ENCODE measurements at regions not wholly inside any gene's neighbourhood (a gene's known extent, or its start where the extent isn't known, plus 50 kb on each side); places are given as distances from the start of the nearest gene placed in this dataset.

- no peaks in the 10 kb centered on the region for H3K27me3 ChIP-seq (ENCODE audit: control insufficient read depth in 2 of 2, insufficient read depth in 2 of 2, low read length in 2 of 2)
- ChIA-PET POLR2A (no interaction called here), CTCF (no interaction called here)
- DNase-seq (no peak), ATAC-seq (no peak)
- Mint-ChIP-seq H3K27me3 (peaks cover 0 to 33% (median 9%) of the 10 kb centered on the region in 5 donors), H3K4me1 (peaks cover 0 to 8% (median 0%) of the 10 kb centered on the region in 7 donors), H3K27ac (peak overlapping the region in 1 of 9 donors; percentile 20), H3K36me3 (peaks cover 0 to 4% (median 0%) of the 10 kb centered on the region in 5 donors), H3K9me3 (peaks cover 3 to 24% (median 13%) of the 10 kb centered on the region in 11 donors), H3K4me3 (no peak overlapping the region)
- no peak overlapping the region for H3K27ac ChIP-seq (ENCODE audit: low read depth, low read length)
- no peaks in the 10 kb centered on the region for H3K36me3 ChIP-seq (ENCODE audit: control insufficient read depth in 2 of 3, insufficient read depth in 3 of 3, low read length in 3 of 3)
- H3K4me3 ChIP-seq (ENCODE audit: low read length): no peak overlapping the region
- intact Hi-C loops (cut with micrococcal nuclease): no loop called here
- no peaks in the 10 kb centered on the region for H3K4me1 ChIP-seq (ENCODE audit: control insufficient read depth in 2 of 2, insufficient read depth in 2 of 2, low read length in 2 of 2)
- peaks cover 0 to 3% (median 0%) of the 10 kb centered on the region in 3 experiments for H3K9me3 ChIP-seq (ENCODE audit: control insufficient read depth in 2 of 3, low read length in 3 of 3)
These were observed 851.6 kb upstream of the SALL3 start for GRCh38 chr18:78128004-78128403.

- Histone ChIP-seq H3K36me3 (ENCODE audit: control insufficient read depth in 2 of 3, insufficient read depth in 3 of 3, low read length in 3 of 3) (no peaks in the 10 kb centered on the region), H3K27me3 (ENCODE audit: control insufficient read depth in 2 of 2, insufficient read depth in 2 of 2, low read length in 2 of 2) (no peaks in the 10 kb centered on the region), H3K9me3 (ENCODE audit: control insufficient read depth in 2 of 3, low read length in 3 of 3) (peaks cover 0 to 3% (median 0%) of the 10 kb centered on the region in 3 experiments), H3K4me1 (ENCODE audit: control insufficient read depth in 2 of 2, insufficient read depth in 2 of 2, low read length in 2 of 2) (no peaks in the 10 kb centered on the region), H3K27ac (ENCODE audit: low read depth, low read length) (no peak overlapping the region), H3K4me3 (ENCODE audit: low read length) (no peak overlapping the region)
- H3K36me3 Mint-ChIP-seq: peaks cover 0 to 4% (median 0%) of the 10 kb centered on the region in 5 donors
- no peak for ATAC-seq
- peaks cover 0 to 33% (median 9%) of the 10 kb centered on the region in 5 donors for H3K27me3 Mint-ChIP-seq
- no peak for DNase-seq
- H3K4me3 Mint-ChIP-seq: no peak overlapping the region
- H3K4me1 Mint-ChIP-seq: peaks cover 0 to 8% (median 0%) of the 10 kb centered on the region in 7 donors
- H3K27ac Mint-ChIP-seq: no peak overlapping the region
- peaks cover 3 to 24% (median 13%) of the 10 kb centered on the region in 11 donors for H3K9me3 Mint-ChIP-seq
- ChIA-PET POLR2A (no interaction called here), CTCF (no interaction called here)
- intact Hi-C loops (cut with micrococcal nuclease): no loop called here
These were observed 850.4 kb upstream of the SALL3 start for GRCh38 chr18:78129260-78129659.

GRCh38 chr18:78130232-78131195 is 849.1 kb upstream of the SALL3 start:
- H3K9me3 ChIP-seq (ENCODE audit: control insufficient read depth in 2 of 3, low read length in 3 of 3): peaks cover 0 to 3% (median 0%) of the 10 kb centered on the region in 3 experiments
- intact Hi-C loops (cut with micrococcal nuclease): no loop called here
- CTCF ChIA-PET: no interaction called here
- Mint-ChIP-seq H3K27me3 (peaks cover 0 to 33% (median 9%) of the 10 kb centered on the region in 5 donors), H3K4me3 (no peak overlapping the region), H3K36me3 (peaks cover 0 to 4% (median 0%) of the 10 kb centered on the region in 5 donors), H3K27ac (no peak overlapping the region), H3K4me1 (peaks cover 0 to 8% (median 0%) of the 10 kb centered on the region in 7 donors), H3K9me3 (peaks cover 3 to 20% (median 9%) of the 10 kb centered on the region in 11 donors)
- H3K27ac ChIP-seq (ENCODE audit: low read depth, low read length): no peak overlapping the region
- ATAC-seq (no peak), DNase-seq (no peak)
- H3K27me3 ChIP-seq (ENCODE audit: control insufficient read depth in 2 of 2, insufficient read depth in 2 of 2, low read length in 2 of 2): no peaks in the 10 kb centered on the region
- H3K4me1 ChIP-seq (ENCODE audit: control insufficient read depth in 2 of 2, insufficient read depth in 2 of 2, low read length in 2 of 2): no peaks in the 10 kb centered on the region
- H3K4me3 ChIP-seq (ENCODE audit: low read length): no peak overlapping the region
- H3K36me3 ChIP-seq (ENCODE audit: control insufficient read depth in 2 of 3, insufficient read depth in 3 of 3, low read length in 3 of 3): no peaks in the 10 kb centered on the region
- POLR2A ChIA-PET: no interaction called here

GRCh38 chr18:78133729-78134128 is 845.9 kb upstream of the SALL3 start:
- H3K27me3 ChIP-seq (ENCODE audit: control insufficient read depth in 2 of 2, insufficient read depth in 2 of 2, low read length in 2 of 2): no peaks in the 10 kb centered on the region
- no peak overlapping the region for H3K4me3 Mint-ChIP-seq
- no peak overlapping the region for H3K4me3 ChIP-seq (ENCODE audit: low read length)
- ATAC-seq (no peak), DNase-seq (no peak)
- peaks cover 0 to 3% (median 0%) of the 10 kb centered on the region in 11 donors for H3K9me3 Mint-ChIP-seq
- peaks cover 0 to 36% (median 11%) of the 10 kb centered on the region in 5 donors for H3K27me3 Mint-ChIP-seq
- H3K4me1 Mint-ChIP-seq: peaks cover 0 to 1% (median 0%) of the 10 kb centered on the region in 7 donors
- H3K27ac Mint-ChIP-seq: no peak overlapping the region
- ChIA-PET POLR2A (no interaction called here), CTCF (no interaction called here)
- H3K27ac ChIP-seq (ENCODE audit: low read depth, low read length): no peak overlapping the region
- no peaks in the 10 kb centered on the region for H3K36me3 ChIP-seq (ENCODE audit: control insufficient read depth in 2 of 3, insufficient read depth in 3 of 3, low read length in 3 of 3)
- H3K9me3 ChIP-seq (ENCODE audit: control insufficient read depth in 2 of 3, low read length in 3 of 3): no peaks in the 10 kb centered on the region
- H3K4me1 ChIP-seq (ENCODE audit: control insufficient read depth in 2 of 2, insufficient read depth in 2 of 2, low read length in 2 of 2): no peaks in the 10 kb centered on the region
- intact Hi-C loops (cut with micrococcal nuclease): no loop called here
- H3K36me3 Mint-ChIP-seq: peaks cover 0 to 4% (median 0%) of the 10 kb centered on the region in 5 donors

- H3K27ac Mint-ChIP-seq: no peak overlapping the region
- CTCF ChIA-PET: no interaction called here
- POLR2A ChIA-PET: no interaction called here
These were observed 842.6 kb upstream of the SALL3 start for GRCh38 chr18:78136986-78137385.

GRCh38 chr18:78138983-78139496 is 840.6 kb upstream of the SALL3 start:
- no peak overlapping the region for H3K27ac Mint-ChIP-seq
- peaks cover 0 to 27% (median 14%) of the 10 kb centered on the region in 5 donors for H3K27me3 Mint-ChIP-seq
- Histone ChIP-seq H3K4me3 (ENCODE audit: low read length) (no peak overlapping the region), H3K27ac (ENCODE audit: low read depth, low read length) (no peak overlapping the region), H3K36me3 (ENCODE audit: control insufficient read depth in 2 of 3, insufficient read depth in 3 of 3, low read length in 3 of 3) (no peaks in the 10 kb centered on the region), H3K27me3 (ENCODE audit: control insufficient read depth in 2 of 2, insufficient read depth in 2 of 2, low read length in 2 of 2) (no peaks in the 10 kb centered on the region), H3K9me3 (ENCODE audit: control insufficient read depth in 2 of 3, low read length in 3 of 3) (no peaks in the 10 kb centered on the region), H3K4me1 (ENCODE audit: control insufficient read depth in 2 of 2, insufficient read depth in 2 of 2, low read length in 2 of 2) (no peaks in the 10 kb centered on the region)
- CTCF ChIA-PET: no interaction called here
- DNase-seq (no peak), ATAC-seq (no peak)
- POLR2A ChIA-PET: no interaction called here
- H3K4me3 Mint-ChIP-seq: no peak overlapping the region
- intact Hi-C loops (cut with micrococcal nuclease): no loop called here
- H3K9me3 Mint-ChIP-seq: peaks cover 0 to 5% (median 0%) of the 10 kb centered on the region in 11 donors
- H3K4me1 Mint-ChIP-seq: no peaks in the 10 kb centered on the region
- no peaks in the 10 kb centered on the region for H3K36me3 Mint-ChIP-seq

More at GRCh38 chr18:78136986-78137385, 842.6 kb upstream of the SALL3 start:
- no peaks in the 10 kb centered on the region for H3K36me3 ChIP-seq (ENCODE audit: control insufficient read depth in 2 of 3, insufficient read depth in 3 of 3, low read length in 3 of 3)
- DNase-seq (no peak), ATAC-seq (no peak)
- no peaks in the 10 kb centered on the region for H3K4me1 ChIP-seq (ENCODE audit: control insufficient read depth in 2 of 2, insufficient read depth in 2 of 2, low read length in 2 of 2)
- no peak overlapping the region for H3K27ac ChIP-seq (ENCODE audit: low read depth, low read length)
- H3K27me3 ChIP-seq (ENCODE audit: control insufficient read depth in 2 of 2, insufficient read depth in 2 of 2, low read length in 2 of 2): no peaks in the 10 kb centered on the region
- intact Hi-C loops (cut with micrococcal nuclease): no loop called here
- H3K36me3 Mint-ChIP-seq: no peaks in the 10 kb centered on the region
- no peak overlapping the region for H3K4me3 Mint-ChIP-seq
- H3K9me3 ChIP-seq (ENCODE audit: control insufficient read depth in 2 of 3, low read length in 3 of 3): no peaks in the 10 kb centered on the region
- H3K4me1 Mint-ChIP-seq: no peaks in the 10 kb centered on the region
- peaks cover 0 to 5% (median 0%) of the 10 kb centered on the region in 11 donors for H3K9me3 Mint-ChIP-seq
- H3K4me3 ChIP-seq (ENCODE audit: low read length): no peak overlapping the region
- H3K27me3 Mint-ChIP-seq: peaks cover 0 to 27% (median 14%) of the 10 kb centered on the region in 5 donors
